ENCODE measurements at regions not wholly inside any gene's neighbourhood (a gene's known extent, or its start where the extent isn't known, plus 50 kb on each side); places are given as distances from the start of the nearest gene placed in this dataset.
A peak's percentile ranks its signal among the peaks of the same experiment; 100 is the strongest.

GRCh38 chr12:58067610-58068387 is 126.4 kb downstream of the ATP23 start:
- ATAC-seq (no peak), DNase-seq (no peak)
- H3K27me3 ChIP-seq (ENCODE audit: insufficient read depth in 3 of 3, low read length in 2 of 3) = no peaks in the 10 kb centered on the region
- H3K9me3 ChIP-seq = no peaks in the 10 kb centered on the region
- H3K4me3 ChIP-seq = no peak overlapping the region
- H3K27ac ChIP-seq = no peak overlapping the region
- intact Hi-C loops (cut with DNase I) = no loop called here
- H3K36me3 ChIP-seq (ENCODE audit: insufficient read depth in 1 of 2, low read depth in 1 of 2) = no peaks in the 10 kb centered on the region
- TF ChIP-seq CTCF (IDR thresholded peaks at IDR 0.05) = no peak
- H3K4me1 ChIP-seq = peaks cover 9% of the 10 kb centered on the region
- WGBS, 3 donors = 0 to 96% (median 0%) methylated on average over 1 of the region's 1 CpG

- no peaks in the 10 kb centered on the region for H3K9me3 ChIP-seq
- no peak for TF ChIP-seq CTCF (IDR thresholded peaks at IDR 0.05)
- intact Hi-C loops (cut with DNase I) = no loop called here
- no peaks in the 10 kb centered on the region for H3K36me3 ChIP-seq (ENCODE audit: insufficient read depth in 1 of 2, low read depth in 1 of 2)
- H3K4me3 ChIP-seq = no peak overlapping the region
- DNase-seq (no peak), ATAC-seq (no peak)
- peaks cover 9% of the 10 kb centered on the region for H3K4me1 ChIP-seq
- no peak overlapping the region for H3K27ac ChIP-seq
- no peaks in the 10 kb centered on the region for H3K27me3 ChIP-seq (ENCODE audit: insufficient read depth in 3 of 3, low read length in 2 of 3)
These were observed 127.3 kb downstream of the ATP23 start for GRCh38 chr12:58068706-58069105.

- no peak overlapping the region for H3K27ac ChIP-seq
- DNase-seq (no peak), ATAC-seq (peak in 1 of 4 donors; percentile 62)
- H3K27me3 ChIP-seq (ENCODE audit: insufficient read depth in 3 of 3, low read length in 2 of 3) = no peaks in the 10 kb centered on the region
- H3K36me3 ChIP-seq (ENCODE audit: insufficient read depth in 1 of 2, low read depth in 1 of 2) = no peaks in the 10 kb centered on the region
- H3K4me3 ChIP-seq = no peak overlapping the region
- 87 to 94% (median 88%) methylated on average over 2 of the region's 2 CpGs for WGBS, 3 donors
- intact Hi-C loops (cut with DNase I) = no loop called here
- no peaks in the 10 kb centered on the region for H3K9me3 ChIP-seq
- peaks cover 9% of the 10 kb centered on the region for H3K4me1 ChIP-seq
- no peak for TF ChIP-seq CTCF (IDR thresholded peaks at IDR 0.05)
These were observed 128.0 kb downstream of the ATP23 start for GRCh38 chr12:58069268-58069963.

GRCh38 chr12:58071994-58072393 is 130.6 kb downstream of the ATP23 start:
- Histone ChIP-seq H3K4me1 (peaks cover 9% of the 10 kb centered on the region), H3K9me3 (no peaks in the 10 kb centered on the region), H3K27me3 (ENCODE audit: insufficient read depth in 3 of 3, low read length in 2 of 3) (no peaks in the 10 kb centered on the region), H3K4me3 (no peak overlapping the region), H3K27ac (no peak overlapping the region), H3K36me3 (ENCODE audit: insufficient read depth in 1 of 2, low read depth in 1 of 2) (no peaks in the 10 kb centered on the region)
- intact Hi-C loops (cut with DNase I) = no loop called here
- WGBS, 3 donors = 94 to 98% (median 98%) methylated on average over 2 of the region's 2 CpGs
- no peak for TF ChIP-seq CTCF (IDR thresholded peaks at IDR 0.05)
- DNase-seq (no peak), ATAC-seq (no peak)
